Activated CD4-positive, CD25-positive, alpha-beta regulatory T cell (primary cell): ENCODE measurements at regions not wholly inside any gene's neighbourhood (a gene's known extent, or its start where the extent isn't known, plus 50 kb on each side); places are given as distances from the start of the nearest gene placed in this dataset.
"Not testable (repeated sequence)": the region's sequence is repeated elsewhere in the genome, so short reads cannot be mapped to it uniquely, and the experiment has no call there.

ENCODE experiments used
- DNase-seq, 4 experiments: peaks; one replicate each; lab custom pipeline; 2025; lab: John Stamatoyannopoulos, UW

- not testable (repeated sequence) for DNase-seq
Measured at GRCh38 chr4:61011936-61012335, 188.2 kb upstream of the ADGRL3 start.

GRCh38 chr4:61024610-61025009 is 175.5 kb upstream of the ADGRL3 start:
- DNase-seq: no peak

GRCh38 chr4:61027939-61028338 is 172.2 kb upstream of the ADGRL3 start:
- DNase-seq: no peak

- DNase-seq: no peak
Measured at GRCh38 chr4:61036071-61036684, 163.9 kb upstream of the ADGRL3 start.

GRCh38 chr4:61041527-61041926 is 158.6 kb upstream of the ADGRL3 start:
- DNase-seq: no peak

- DNase-seq: no peak
Measured at GRCh38 chr4:61044837-61045236, 155.3 kb upstream of the ADGRL3 start.

GRCh38 chr4:61049018-61049417 is 151.1 kb upstream of the ADGRL3 start:
- DNase-seq: no peak

- DNase-seq: no peak
Measured at GRCh38 chr4:61067381-61067780, 132.7 kb upstream of the ADGRL3 start.

GRCh38 chr4:61068060-61068459 is 132.1 kb upstream of the ADGRL3 start:
- no peak for DNase-seq

GRCh38 chr4:61068745-61069144 is 131.4 kb upstream of the ADGRL3 start:
- no peak for DNase-seq

- no peak for DNase-seq
Measured at GRCh38 chr4:61070269-61070668, 129.9 kb upstream of the ADGRL3 start.

- no peak for DNase-seq
Measured at GRCh38 chr4:61079427-61079826, 120.7 kb upstream of the ADGRL3 start.

GRCh38 chr4:61079976-61080375 is 120.2 kb upstream of the ADGRL3 start:
- no peak for DNase-seq

- DNase-seq: no peak
Measured at GRCh38 chr4:61085534-61085933, 114.6 kb upstream of the ADGRL3 start.

GRCh38 chr4:61086357-61086756 is 113.8 kb upstream of the ADGRL3 start:
- DNase-seq: no peak

GRCh38 chr4:61086979-61087378 is 113.1 kb upstream of the ADGRL3 start:
- DNase-seq: no peak

GRCh38 chr4:61094854-61095598 is 105.1 kb upstream of the ADGRL3 start:
- no peak for DNase-seq

- no peak for DNase-seq
Measured at GRCh38 chr4:61128682-61129081, 71.4 kb upstream of the ADGRL3 start.

GRCh38 chr4:61129971-61130370 is 70.2 kb upstream of the ADGRL3 start:
- no peak for DNase-seq

- DNase-seq: no peak
Measured at GRCh38 chr4:61143461-61143860, 56.7 kb upstream of the ADGRL3 start.

- DNase-seq: no peak
Measured at GRCh38 chr4:61149278-61149677, 50.8 kb upstream of the ADGRL3 start.
